ENCODE measurements at regions not wholly inside any gene's neighbourhood (a gene's known extent, or its start where the extent isn't known, plus 50 kb on each side); places are given as distances from the start of the nearest gene placed in this dataset.

GRCh38 chr20:7520361-7520760 is 419.9 kb downstream of the HAO1 start:
- Histone ChIP-seq H3K4me1 (ENCODE audit: control insufficient read depth, insufficient read depth, low read length) (no peaks in the 10 kb centered on the region), H3K27ac (ENCODE audit: low read length) (no peak overlapping the region), H3K9me3 (ENCODE audit: control insufficient read depth in 2 of 2, low read length in 2 of 2) (no peaks in the 10 kb centered on the region), H3K9ac (ENCODE audit: low read length in 2 of 2) (no peak overlapping the region), H3K27me3 (ENCODE audit: control insufficient read depth in 1 of 2, insufficient read depth in 2 of 2, low read length in 2 of 2) (no peaks in the 10 kb centered on the region), H3K36me3 (ENCODE audit: control insufficient read depth in 2 of 2, insufficient read depth in 2 of 2, low read length in 2 of 2) (no peaks in the 10 kb centered on the region), H3K4me3 (ENCODE audit: low read length in 2 of 2) (no peak overlapping the region)

GRCh38 chr20:7523288-7523687 is 417.0 kb downstream of the HAO1 start:
- no peaks in the 10 kb centered on the region for H3K27me3 ChIP-seq (ENCODE audit: control insufficient read depth in 1 of 2, insufficient read depth in 2 of 2, low read length in 2 of 2)
- no peaks in the 10 kb centered on the region for H3K9me3 ChIP-seq (ENCODE audit: control insufficient read depth in 2 of 2, low read length in 2 of 2)
- H3K4me1 ChIP-seq (ENCODE audit: control insufficient read depth, insufficient read depth, low read length), result no peaks in the 10 kb centered on the region
- H3K9ac ChIP-seq (ENCODE audit: low read length in 2 of 2), result no peak overlapping the region
- no peak overlapping the region for H3K4me3 ChIP-seq (ENCODE audit: low read length in 2 of 2)
- no peaks in the 10 kb centered on the region for H3K36me3 ChIP-seq (ENCODE audit: control insufficient read depth in 2 of 2, insufficient read depth in 2 of 2, low read length in 2 of 2)
- H3K27ac ChIP-seq (ENCODE audit: low read length), result no peak overlapping the region

GRCh38 chr20:7540018-7540417 is 400.2 kb downstream of the HAO1 start:
- Histone ChIP-seq H3K4me3 (ENCODE audit: low read length in 2 of 2) (no peak overlapping the region), H3K27ac (ENCODE audit: low read length) (no peak overlapping the region), H3K4me1 (ENCODE audit: control insufficient read depth, insufficient read depth, low read length) (no peaks in the 10 kb centered on the region), H3K9ac (ENCODE audit: low read length in 2 of 2) (no peak overlapping the region), H3K9me3 (ENCODE audit: control insufficient read depth in 2 of 2, low read length in 2 of 2) (no peaks in the 10 kb centered on the region), H3K36me3 (ENCODE audit: control insufficient read depth in 2 of 2, insufficient read depth in 2 of 2, low read length in 2 of 2) (no peaks in the 10 kb centered on the region), H3K27me3 (ENCODE audit: control insufficient read depth in 1 of 2, insufficient read depth in 2 of 2, low read length in 2 of 2) (no peaks in the 10 kb centered on the region)

GRCh38 chr20:7540923-7541322 is 399.3 kb downstream of the HAO1 start:
- no peak overlapping the region for H3K9ac ChIP-seq (ENCODE audit: low read length in 2 of 2)
- no peaks in the 10 kb centered on the region for H3K27me3 ChIP-seq (ENCODE audit: control insufficient read depth in 1 of 2, insufficient read depth in 2 of 2, low read length in 2 of 2)
- no peaks in the 10 kb centered on the region for H3K36me3 ChIP-seq (ENCODE audit: control insufficient read depth in 2 of 2, insufficient read depth in 2 of 2, low read length in 2 of 2)
- H3K9me3 ChIP-seq (ENCODE audit: control insufficient read depth in 2 of 2, low read length in 2 of 2), result no peaks in the 10 kb centered on the region
- no peak overlapping the region for H3K27ac ChIP-seq (ENCODE audit: low read length)
- H3K4me1 ChIP-seq (ENCODE audit: control insufficient read depth, insufficient read depth, low read length), result no peaks in the 10 kb centered on the region
- no peak overlapping the region for H3K4me3 ChIP-seq (ENCODE audit: low read length in 2 of 2)

GRCh38 chr20:7571101-7571500 is 369.2 kb downstream of the HAO1 start:
- no peaks in the 10 kb centered on the region for H3K9me3 ChIP-seq (ENCODE audit: control insufficient read depth in 2 of 2, low read length in 2 of 2)
- H3K4me1 ChIP-seq (ENCODE audit: control insufficient read depth, insufficient read depth, low read length), result no peaks in the 10 kb centered on the region
- no peak overlapping the region for H3K4me3 ChIP-seq (ENCODE audit: low read length in 2 of 2)
- no peaks in the 10 kb centered on the region for H3K36me3 ChIP-seq (ENCODE audit: control insufficient read depth in 2 of 2, insufficient read depth in 2 of 2, low read length in 2 of 2)
- H3K27me3 ChIP-seq (ENCODE audit: control insufficient read depth in 1 of 2, insufficient read depth in 2 of 2, low read length in 2 of 2), result no peaks in the 10 kb centered on the region
- no peak overlapping the region for H3K9ac ChIP-seq (ENCODE audit: low read length in 2 of 2)
- no peak overlapping the region for H3K27ac ChIP-seq (ENCODE audit: low read length)

GRCh38 chr20:7571521-7572055 is 368.7 kb downstream of the HAO1 start:
- Histone ChIP-seq H3K4me3 (ENCODE audit: low read length in 2 of 2) (no peak overlapping the region), H3K4me1 (ENCODE audit: control insufficient read depth, insufficient read depth, low read length) (no peaks in the 10 kb centered on the region), H3K27me3 (ENCODE audit: control insufficient read depth in 1 of 2, insufficient read depth in 2 of 2, low read length in 2 of 2) (no peaks in the 10 kb centered on the region), H3K27ac (ENCODE audit: low read length) (no peak overlapping the region), H3K9ac (ENCODE audit: low read length in 2 of 2) (no peak overlapping the region), H3K9me3 (ENCODE audit: control insufficient read depth in 2 of 2, low read length in 2 of 2) (no peaks in the 10 kb centered on the region), H3K36me3 (ENCODE audit: control insufficient read depth in 2 of 2, insufficient read depth in 2 of 2, low read length in 2 of 2) (no peaks in the 10 kb centered on the region)

- Histone ChIP-seq H3K9me3 (ENCODE audit: control insufficient read depth in 2 of 2, low read length in 2 of 2) (no peaks in the 10 kb centered on the region), H3K9ac (ENCODE audit: low read length in 2 of 2) (no peak overlapping the region), H3K27ac (ENCODE audit: low read length) (no peak overlapping the region), H3K4me1 (ENCODE audit: control insufficient read depth, insufficient read depth, low read length) (no peaks in the 10 kb centered on the region), H3K27me3 (ENCODE audit: control insufficient read depth in 1 of 2, insufficient read depth in 2 of 2, low read length in 2 of 2) (no peaks in the 10 kb centered on the region), H3K4me3 (ENCODE audit: low read length in 2 of 2) (no peak overlapping the region), H3K36me3 (ENCODE audit: control insufficient read depth in 2 of 2, insufficient read depth in 2 of 2, low read length in 2 of 2) (no peaks in the 10 kb centered on the region)
These were observed 360.4 kb downstream of the HAO1 start for GRCh38 chr20:7579888-7580287.

- Histone ChIP-seq H3K4me1 (ENCODE audit: control insufficient read depth, insufficient read depth, low read length) (no peaks in the 10 kb centered on the region), H3K9me3 (ENCODE audit: control insufficient read depth in 2 of 2, low read length in 2 of 2) (no peaks in the 10 kb centered on the region), H3K27ac (ENCODE audit: low read length) (no peak overlapping the region), H3K27me3 (ENCODE audit: control insufficient read depth in 1 of 2, insufficient read depth in 2 of 2, low read length in 2 of 2) (no peaks in the 10 kb centered on the region), H3K9ac (ENCODE audit: low read length in 2 of 2) (no peak overlapping the region), H3K36me3 (ENCODE audit: control insufficient read depth in 2 of 2, insufficient read depth in 2 of 2, low read length in 2 of 2) (no peaks in the 10 kb centered on the region), H3K4me3 (ENCODE audit: low read length in 2 of 2) (no peak overlapping the region)
These were observed 355.1 kb downstream of the HAO1 start for GRCh38 chr20:7585126-7585679.

- H3K27ac ChIP-seq (ENCODE audit: low read length), result no peak overlapping the region
- no peaks in the 10 kb centered on the region for H3K27me3 ChIP-seq (ENCODE audit: control insufficient read depth in 1 of 2, insufficient read depth in 2 of 2, low read length in 2 of 2)
- H3K9me3 ChIP-seq (ENCODE audit: control insufficient read depth in 2 of 2, low read length in 2 of 2), result no peaks in the 10 kb centered on the region
- H3K4me1 ChIP-seq (ENCODE audit: control insufficient read depth, insufficient read depth, low read length), result no peaks in the 10 kb centered on the region
- H3K4me3 ChIP-seq (ENCODE audit: low read length in 2 of 2), result no peak overlapping the region
- no peak overlapping the region for H3K9ac ChIP-seq (ENCODE audit: low read length in 2 of 2)
- H3K36me3 ChIP-seq (ENCODE audit: control insufficient read depth in 2 of 2, insufficient read depth in 2 of 2, low read length in 2 of 2), result no peaks in the 10 kb centered on the region
These were observed 353.8 kb downstream of the HAO1 start for GRCh38 chr20:7586481-7586880.

- Histone ChIP-seq H3K4me3 (ENCODE audit: low read length in 2 of 2) (no peak overlapping the region), H3K27me3 (ENCODE audit: control insufficient read depth in 1 of 2, insufficient read depth in 2 of 2, low read length in 2 of 2) (no peaks in the 10 kb centered on the region), H3K4me1 (ENCODE audit: control insufficient read depth, insufficient read depth, low read length) (no peaks in the 10 kb centered on the region), H3K36me3 (ENCODE audit: control insufficient read depth in 2 of 2, insufficient read depth in 2 of 2, low read length in 2 of 2) (no peaks in the 10 kb centered on the region), H3K9me3 (ENCODE audit: control insufficient read depth in 2 of 2, low read length in 2 of 2) (no peaks in the 10 kb centered on the region), H3K9ac (ENCODE audit: low read length in 2 of 2) (no peak overlapping the region), H3K27ac (ENCODE audit: low read length) (no peak overlapping the region)
These were observed 351.1 kb downstream of the HAO1 start for GRCh38 chr20:7589164-7589563.

- H3K36me3 ChIP-seq (ENCODE audit: control insufficient read depth in 2 of 2, insufficient read depth in 2 of 2, low read length in 2 of 2), result no peaks in the 10 kb centered on the region
- no peaks in the 10 kb centered on the region for H3K4me1 ChIP-seq (ENCODE audit: control insufficient read depth, insufficient read depth, low read length)
- no peaks in the 10 kb centered on the region for H3K27me3 ChIP-seq (ENCODE audit: control insufficient read depth in 1 of 2, insufficient read depth in 2 of 2, low read length in 2 of 2)
- H3K9me3 ChIP-seq (ENCODE audit: control insufficient read depth in 2 of 2, low read length in 2 of 2), result peaks cover 0 to 2% of the 10 kb centered on the region in 2 donors
- no peak overlapping the region for H3K9ac ChIP-seq (ENCODE audit: low read length in 2 of 2)
- H3K27ac ChIP-seq (ENCODE audit: low read length), result no peak overlapping the region
- H3K4me3 ChIP-seq (ENCODE audit: low read length in 2 of 2), result no peak overlapping the region
These were observed 343.7 kb downstream of the HAO1 start for GRCh38 chr20:7596541-7596940.
